Mesothelial cell of epicardium (in vitro differentiated cells): ENCODE measurements at regions not wholly inside any gene's neighbourhood (a gene's known extent, or its start where the extent isn't known, plus 50 kb on each side); places are given as distances from the start of the nearest gene placed in this dataset.

Experiments used
- DNase-seq, 2 experiments: peaks; one replicate each; pipeline ENCODE4 v3.0.0; 2021; ENCODE audit warnings: low spot score in 2 of 2; ENCODE audit not compliant: unreplicated experiment in 2 of 2
- H3K27ac Mint-ChIP-seq: 2 replicates; pipeline ENCODE4 v1.8.0; 2021; ENCODE audit warnings: mixed read lengths
- H3K27me3 Mint-ChIP-seq: 2 replicates; pipeline ENCODE4 v1.8.0; 2021; ENCODE audit warnings: low read depth, mixed read lengths
- H3K36me3 Mint-ChIP-seq: 2 replicates; pipeline ENCODE4 v1.8.0; 2021; ENCODE audit warnings: mixed read lengths
- H3K4me1 Mint-ChIP-seq: 2 replicates; pipeline ENCODE4 v1.8.0; 2021; ENCODE audit warnings: mixed read lengths
- H3K4me3 Mint-ChIP-seq: 2 replicates; pipeline ENCODE4 v1.8.0; 2021; ENCODE audit warnings: mild to moderate bottlenecking, moderate library complexity, mixed read lengths
- H3K9me3 Mint-ChIP-seq: 2 replicates; pipeline ENCODE4 v1.8.0; 2021; ENCODE audit warnings: mixed read lengths
- TF ChIP-seq, protein P1 (sequence below): fragments of 200-600 bp; sonication (generic); IDR thresholded peaks from one replicate; pipeline ENCODE4 v1.5.0; 2021; ENCODE audit warnings: antibody characterized with exemption; ENCODE audit not compliant: unreplicated experiment

- Mint-ChIP-seq H3K27ac (no peak overlapping the region), H3K4me1 (peaks cover 10% of the 10 kb centered on the region), H3K9me3 (peaks cover 6% of the 10 kb centered on the region), H3K36me3 (no peaks in the 10 kb centered on the region), H3K4me3 (no peak overlapping the region), H3K27me3 (no peaks in the 10 kb centered on the region)
- DNase-seq, result no peak
- TF ChIP-seq, protein P1, sequence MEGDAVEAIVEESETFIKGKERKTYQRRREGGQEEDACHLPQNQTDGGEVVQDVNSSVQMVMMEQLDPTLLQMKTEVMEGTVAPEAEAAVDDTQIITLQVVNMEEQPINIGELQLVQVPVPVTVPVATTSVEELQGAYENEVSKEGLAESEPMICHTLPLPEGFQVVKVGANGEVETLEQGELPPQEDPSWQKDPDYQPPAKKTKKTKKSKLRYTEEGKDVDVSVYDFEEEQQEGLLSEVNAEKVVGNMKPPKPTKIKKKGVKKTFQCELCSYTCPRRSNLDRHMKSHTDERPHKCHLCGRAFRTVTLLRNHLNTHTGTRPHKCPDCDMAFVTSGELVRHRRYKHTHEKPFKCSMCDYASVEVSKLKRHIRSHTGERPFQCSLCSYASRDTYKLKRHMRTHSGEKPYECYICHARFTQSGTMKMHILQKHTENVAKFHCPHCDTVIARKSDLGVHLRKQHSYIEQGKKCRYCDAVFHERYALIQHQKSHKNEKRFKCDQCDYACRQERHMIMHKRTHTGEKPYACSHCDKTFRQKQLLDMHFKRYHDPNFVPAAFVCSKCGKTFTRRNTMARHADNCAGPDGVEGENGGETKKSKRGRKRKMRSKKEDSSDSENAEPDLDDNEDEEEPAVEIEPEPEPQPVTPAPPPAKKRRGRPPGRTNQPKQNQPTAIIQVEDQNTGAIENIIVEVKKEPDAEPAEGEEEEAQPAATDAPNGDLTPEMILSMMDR, result no peak
Observed at GRCh38 chr3:177578488-177578887, 381.2 kb upstream of the TBL1XR1 start.

GRCh38 chr3:177579419-177579818 lies 382.1 kb upstream of the TBL1XR1 start:
- Mint-ChIP-seq H3K4me3 (no peak overlapping the region), H3K36me3 (no peaks in the 10 kb centered on the region), H3K4me1 (peaks cover 6% of the 10 kb centered on the region), H3K27me3 (no peaks in the 10 kb centered on the region), H3K27ac (no peak overlapping the region), H3K9me3 (peaks cover 6% of the 10 kb centered on the region)
- no peak for DNase-seq
- TF ChIP-seq, protein P1, result no peak

DNA sequence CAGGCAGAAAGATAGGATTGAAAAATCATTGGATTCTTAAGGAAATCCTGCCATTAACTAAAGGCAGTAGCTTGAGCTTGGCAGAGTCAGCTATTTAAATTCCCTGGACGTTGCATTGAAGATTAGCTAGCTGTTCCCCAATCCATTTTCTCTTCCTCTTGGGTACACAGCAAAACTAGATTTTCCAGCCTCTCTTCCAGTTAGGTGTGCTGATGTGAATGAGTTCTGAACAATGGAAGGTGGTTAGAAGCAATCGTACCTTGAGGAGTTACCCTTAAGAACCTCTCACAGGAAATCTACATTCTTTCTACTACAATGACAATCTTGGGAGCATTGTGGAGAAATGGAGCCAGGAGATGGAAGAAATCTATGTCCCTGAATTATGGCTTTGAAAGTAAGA lies 383.2 kb upstream of the TBL1XR1 start:
- Mint-ChIP-seq H3K4me1 (no peaks in the 10 kb centered on the region), H3K9me3 (peaks cover 11% of the 10 kb centered on the region), H3K4me3 (no peak overlapping the region), H3K27me3 (no peaks in the 10 kb centered on the region), H3K27ac (no peak overlapping the region), H3K36me3 (no peaks in the 10 kb centered on the region)
- TF ChIP-seq, protein P1, result no peak
- DNase-seq, result no peak

GRCh38 chr3:177585271-177585670 lies 388.0 kb upstream of the TBL1XR1 start:
- no peaks in the 10 kb centered on the region for H3K27me3 Mint-ChIP-seq
- TF ChIP-seq, protein P1, result no peak
- H3K4me1 Mint-ChIP-seq, result peaks cover 8% of the 10 kb centered on the region
- peaks cover 15% of the 10 kb centered on the region for H3K9me3 Mint-ChIP-seq
- no peak for DNase-seq
- H3K36me3 Mint-ChIP-seq, result no peaks in the 10 kb centered on the region
- H3K27ac Mint-ChIP-seq, result no peak overlapping the region
- H3K4me3 Mint-ChIP-seq, result no peak overlapping the region

GRCh38 chr3:177589041-177589650 lies 391.9 kb upstream of the TBL1XR1 start:
- Mint-ChIP-seq H3K9me3 (peaks cover 9% of the 10 kb centered on the region), H3K4me3 (no peak overlapping the region), H3K27ac (no peak overlapping the region), H3K27me3 (no peaks in the 10 kb centered on the region), H3K4me1 (peaks cover 30% of the 10 kb centered on the region), H3K36me3 (no peaks in the 10 kb centered on the region)
- no peak for DNase-seq
- TF ChIP-seq, protein P1, result no peak
